Right kidney (tissue), 1 donor: ENCODE measurements at regions not wholly inside any gene's neighbourhood (a gene's known extent, or its start where the extent isn't known, plus 50 kb on each side); places are given as distances from the start of the nearest gene placed in this dataset.
"Not testable (repeated sequence)": the region's sequence is repeated elsewhere in the genome, so short reads cannot be mapped to it uniquely, and the experiment has no call there.

Source experiments
- DNase-seq: peaks from one replicate; pipeline ENCODE4 v3.0.0-alpha.2; 2016

DNA sequence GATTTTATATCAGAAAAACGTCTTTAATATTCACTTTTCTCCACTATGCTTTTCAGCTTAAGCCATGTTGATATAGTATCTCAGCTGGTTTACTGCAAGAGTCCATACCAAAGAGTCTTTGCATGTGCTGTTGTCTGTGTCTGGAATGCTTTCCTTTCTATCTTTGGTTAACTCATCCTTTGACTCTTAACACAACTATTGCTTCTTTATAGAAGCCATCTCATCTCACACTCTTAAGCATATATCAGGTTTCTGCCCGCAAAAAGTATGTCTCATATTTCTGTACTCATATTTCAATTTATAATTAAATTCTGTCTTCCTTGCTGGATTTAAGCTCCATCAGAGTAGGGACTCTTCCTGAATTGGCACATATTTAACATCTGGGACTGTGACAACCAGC is 220.9 kb upstream of the KCNK2 start:
- no peak for DNase-seq

DNA sequence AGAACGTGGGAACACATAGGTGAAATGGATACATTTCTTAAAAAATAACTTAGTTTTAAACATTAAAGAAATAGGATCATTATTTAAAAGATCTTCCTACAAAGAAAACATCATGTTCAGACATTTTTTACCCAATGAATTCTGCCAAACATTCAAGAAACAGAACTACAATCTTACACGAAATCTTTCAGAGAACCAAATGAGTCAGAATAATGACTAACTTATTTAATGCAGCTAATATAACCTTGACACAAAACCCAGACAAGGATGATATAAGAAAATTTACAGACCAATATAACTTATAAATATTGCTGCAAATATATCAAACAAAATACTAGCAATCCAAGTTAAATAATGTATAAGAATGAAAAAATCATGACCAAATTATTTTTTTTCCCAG is 220.1 kb upstream of the KCNK2 start:
- no peak for DNase-seq

DNA sequence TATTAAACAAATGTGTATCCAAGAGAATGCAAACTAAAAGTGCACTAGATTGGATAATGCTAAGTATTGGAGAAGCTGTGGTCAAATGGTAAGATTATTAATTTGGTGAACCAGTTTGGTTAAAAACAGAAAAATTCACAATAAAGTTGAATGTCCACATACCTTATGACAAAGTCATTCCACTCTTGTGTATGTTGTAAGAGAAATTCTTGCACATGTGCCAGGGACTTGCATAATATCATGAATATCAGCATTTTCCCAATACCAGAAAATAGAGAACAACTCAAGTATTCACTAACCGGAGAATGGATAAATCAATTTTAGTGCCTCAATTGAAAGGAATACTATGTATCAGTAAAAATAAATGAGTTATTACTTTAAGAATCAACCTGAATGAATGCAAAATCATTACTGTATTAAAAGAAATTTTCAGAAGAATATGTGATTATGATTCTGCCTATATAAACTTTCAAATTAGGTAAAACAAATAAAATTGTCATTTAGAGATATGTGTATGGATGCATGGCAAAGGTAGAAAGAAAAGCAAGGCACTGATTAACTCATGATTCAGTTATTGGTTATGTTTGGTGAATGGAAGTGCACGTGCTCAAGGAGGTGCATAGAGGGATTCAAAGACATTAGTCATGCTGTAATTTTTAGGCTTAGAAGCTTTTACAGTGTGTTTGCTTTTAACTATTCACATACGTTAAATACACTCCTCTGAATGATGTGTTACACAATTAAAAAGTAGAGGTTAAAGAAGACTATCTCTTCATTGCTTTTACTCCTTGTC is 217.4 kb upstream of the KCNK2 start:
- DNase-seq: no peak

DNA sequence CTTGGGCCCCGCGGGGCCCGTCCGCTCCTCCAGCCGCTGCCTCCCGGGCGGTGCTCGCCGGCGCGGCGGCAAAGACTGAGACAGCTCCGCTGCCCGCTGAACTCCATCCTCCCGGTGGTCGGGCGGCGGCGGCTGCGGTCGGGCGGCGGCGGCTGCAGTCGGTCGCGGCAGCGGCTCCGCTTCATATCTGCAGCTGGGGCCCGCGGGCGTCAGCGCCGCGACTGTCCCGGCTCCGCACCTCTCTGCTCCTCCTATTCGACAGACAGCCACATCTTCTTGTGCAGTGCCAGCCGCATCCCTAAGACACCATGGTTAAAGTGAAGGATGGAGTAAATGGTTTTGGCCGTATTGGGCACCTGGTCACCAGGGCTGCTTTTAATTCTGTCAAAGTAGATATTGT is 212.1 kb upstream of the KCNK2 start:
- not testable (repeated sequence) for DNase-seq

DNA sequence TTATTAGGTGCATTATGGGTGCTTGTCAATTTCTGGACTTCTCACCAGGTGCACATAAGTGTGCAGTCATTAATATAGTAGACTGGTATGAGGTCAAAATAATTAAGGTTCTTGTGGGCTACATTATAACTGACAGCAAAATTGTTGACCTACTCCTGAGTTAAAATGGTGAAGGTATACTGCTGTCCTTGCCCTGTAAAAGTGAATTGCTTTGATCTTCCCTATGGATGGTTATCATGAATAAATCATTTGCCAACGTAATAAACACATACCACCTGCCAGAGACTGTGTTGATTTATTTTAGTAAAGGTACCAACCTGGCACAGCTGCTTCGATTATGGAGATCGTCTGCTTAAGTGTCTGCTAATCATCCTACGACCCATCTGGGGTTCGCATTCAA is 201.6 kb upstream of the KCNK2 start:
- no peak for DNase-seq

DNA sequence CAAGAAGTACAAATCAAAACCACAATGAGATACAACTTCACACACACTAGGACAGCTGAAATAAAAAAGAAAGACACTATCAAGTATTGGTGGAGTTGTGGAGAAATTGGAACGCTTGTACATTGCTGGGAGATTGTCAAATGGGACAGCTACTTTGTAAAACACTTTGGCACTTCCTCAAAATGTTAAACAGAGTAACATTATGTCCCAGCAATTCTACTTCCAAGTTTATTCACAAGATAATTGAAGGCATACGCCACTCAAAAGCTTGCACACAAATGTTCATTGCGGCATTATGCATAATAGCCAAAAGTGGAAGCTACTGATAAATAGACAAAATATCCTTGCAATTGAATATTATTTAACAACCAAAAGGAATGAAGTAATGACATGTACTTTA is 199.9 kb upstream of the KCNK2 start:
- no peak for DNase-seq

DNA sequence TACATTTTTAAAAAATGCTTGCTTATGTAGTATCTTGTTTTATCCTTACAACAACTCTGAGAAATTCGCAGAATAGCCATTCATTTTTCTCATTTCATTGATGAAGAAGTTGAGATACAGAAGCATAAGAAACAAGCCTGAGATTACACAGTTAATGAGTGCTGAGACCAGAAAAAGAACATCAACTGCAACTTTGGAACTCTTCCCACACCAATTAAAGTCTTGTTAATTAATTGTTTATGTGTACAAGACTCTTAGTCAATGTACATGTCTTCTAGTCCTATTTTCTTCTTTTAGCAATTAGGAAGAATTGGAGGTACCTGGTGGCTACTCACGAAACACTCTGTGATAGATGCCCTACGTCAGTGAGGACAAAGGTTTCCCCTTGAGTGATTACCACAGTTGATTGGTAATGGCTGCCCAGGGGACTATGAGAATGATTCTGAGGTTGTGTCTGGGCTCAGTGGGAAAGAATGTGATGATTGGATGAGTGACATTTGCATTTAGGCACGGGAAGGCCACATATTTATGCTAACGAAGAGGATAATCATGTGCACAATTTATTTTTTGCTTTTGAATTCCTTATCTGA is 187.4 kb upstream of the KCNK2 start:
- no peak for DNase-seq

DNA sequence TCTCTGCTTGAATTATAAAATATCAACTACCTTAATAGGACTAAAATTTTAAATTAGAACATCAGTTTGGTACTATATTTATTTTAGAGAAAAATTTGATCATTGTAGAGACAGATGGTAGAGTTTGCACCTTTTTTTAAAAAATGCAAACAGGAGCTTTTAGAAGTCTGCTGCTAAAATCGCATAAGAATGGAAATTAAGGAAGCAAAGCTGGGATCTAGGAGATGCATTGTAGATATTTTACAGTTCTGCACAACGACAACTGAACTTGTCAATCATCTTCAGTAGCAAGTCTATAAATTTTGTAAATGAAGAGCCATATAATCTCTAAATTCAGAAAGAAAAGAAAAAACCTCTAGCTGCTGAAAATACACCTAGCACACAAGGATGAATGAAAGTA is 185.6 kb upstream of the KCNK2 start:
- no peak for DNase-seq

DNA sequence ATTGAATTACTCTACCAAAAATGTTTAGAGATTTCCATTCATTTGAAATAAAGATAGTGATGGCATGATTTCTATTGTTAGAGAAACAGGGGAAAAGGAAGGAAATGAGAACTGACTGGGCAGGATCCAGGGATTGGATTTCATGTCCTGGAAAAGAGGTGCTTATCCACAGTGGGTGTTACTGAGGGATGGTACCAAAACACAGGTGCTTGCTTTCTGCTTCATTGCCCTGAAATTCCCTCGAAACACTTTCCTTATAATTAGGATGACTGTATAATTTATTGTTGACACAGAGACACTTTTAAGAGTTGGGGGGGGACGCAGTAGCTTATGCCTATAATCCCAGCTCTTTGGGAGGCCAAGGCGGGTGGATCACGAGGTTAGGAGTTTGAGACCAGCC is 185.0 kb upstream of the KCNK2 start:
- DNase-seq: no peak

DNA sequence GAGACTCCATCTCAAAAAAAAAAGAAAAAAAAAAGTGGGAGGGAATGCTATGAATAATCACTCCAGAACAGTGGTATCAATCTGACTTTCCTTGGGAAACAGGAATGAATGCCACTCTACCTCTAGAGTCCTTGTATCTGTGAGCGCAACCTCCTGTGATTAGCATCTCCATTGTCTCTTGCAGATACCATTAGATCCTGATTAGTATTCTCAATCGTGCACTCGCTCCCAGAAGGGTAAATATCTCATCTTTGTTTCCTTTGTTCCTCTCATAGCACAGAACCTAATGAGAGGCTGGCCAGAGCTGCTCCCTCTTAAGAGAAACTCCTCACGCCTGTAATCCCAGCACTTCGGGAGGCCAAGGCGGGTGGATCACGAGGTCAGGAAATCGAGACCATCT is 184.4 kb upstream of the KCNK2 start:
- no peak for DNase-seq

DNA sequence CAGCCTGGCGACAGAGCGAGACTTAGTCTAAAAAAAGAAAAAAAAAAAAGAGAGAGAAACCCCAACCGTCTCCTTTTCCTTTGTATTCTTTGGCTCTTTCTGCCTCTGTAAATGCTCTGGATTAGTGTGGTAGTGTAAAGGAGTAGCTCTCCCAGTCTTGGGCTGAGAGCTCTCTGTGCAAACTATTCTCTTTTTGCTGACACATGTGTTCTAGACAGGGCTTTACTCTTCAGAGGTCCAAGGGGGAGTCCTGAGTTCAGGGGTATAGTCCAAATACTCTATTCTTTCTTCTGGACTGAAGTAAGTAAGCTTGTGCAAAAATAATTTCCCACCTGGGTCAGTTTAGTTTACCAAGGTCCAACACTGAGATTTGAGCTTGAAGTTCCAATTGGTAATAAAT is 183.8 kb upstream of the KCNK2 start:
- DNase-seq: no peak

DNA sequence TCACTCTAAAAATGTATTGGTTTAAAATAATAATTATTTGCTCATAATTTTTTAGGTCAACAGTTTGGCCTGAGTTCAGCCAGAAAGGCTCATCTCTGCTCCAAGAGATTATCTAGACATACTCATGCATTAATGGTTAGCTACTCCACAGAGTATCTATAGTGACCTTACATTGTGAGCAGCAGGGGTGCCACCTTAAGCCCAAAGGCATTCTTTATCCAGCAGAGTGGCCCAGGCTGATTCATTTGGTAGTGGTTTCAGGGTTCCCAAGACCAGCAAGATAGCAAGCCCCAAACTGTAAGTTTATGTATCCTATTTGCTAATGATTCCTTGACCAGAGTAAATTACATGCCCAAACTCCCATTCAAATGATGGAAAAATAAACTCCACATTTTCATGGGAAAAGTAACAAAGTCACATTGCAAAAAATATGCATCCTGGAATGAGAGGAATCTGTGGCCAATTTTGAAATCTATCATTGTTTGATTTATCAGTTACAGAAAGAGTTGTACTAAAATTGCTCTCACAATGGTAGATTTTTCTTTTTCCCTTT is 182.6 kb upstream of the KCNK2 start:
- DNase-seq: no peak

DNA sequence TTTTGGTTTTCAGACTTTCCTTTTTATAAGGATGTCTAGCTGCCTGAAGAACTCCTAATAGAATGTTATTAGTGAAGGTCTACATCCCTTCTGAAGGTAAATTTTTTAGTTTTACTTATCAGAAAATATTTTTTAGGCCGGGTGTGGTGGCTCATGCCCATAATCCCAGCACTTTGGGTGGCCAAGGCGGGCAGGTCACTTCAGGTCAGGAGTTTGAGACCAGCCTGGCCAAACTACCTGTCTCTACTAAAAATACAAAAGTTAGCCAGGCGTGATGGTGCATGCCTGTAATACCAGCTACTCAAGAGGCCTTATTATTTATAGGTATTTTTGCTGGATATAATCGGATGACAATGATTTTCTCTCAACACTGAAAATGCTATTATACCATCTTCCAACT is 181.9 kb upstream of the KCNK2 start:
- DNase-seq: no peak

DNA sequence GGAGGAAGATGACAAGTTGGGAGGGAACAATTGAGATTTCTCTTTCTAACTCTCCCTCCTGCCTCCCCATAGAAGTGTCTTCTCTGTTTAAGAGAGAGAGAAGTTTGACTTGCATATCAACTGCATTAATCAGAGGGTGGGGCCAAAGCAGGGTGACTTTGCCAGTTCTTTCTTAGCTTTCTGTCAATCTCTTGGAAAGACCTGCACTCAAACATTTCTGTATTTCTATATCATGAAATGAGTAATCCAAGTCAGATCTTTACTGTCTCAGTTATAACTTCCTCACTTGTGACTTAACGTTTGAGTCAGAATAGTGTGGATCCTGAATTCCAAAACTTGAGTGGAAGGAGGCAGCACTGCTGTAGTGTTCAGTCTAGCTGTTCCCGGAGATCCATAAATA is 180.8 kb upstream of the KCNK2 start:
- DNase-seq: no peak

DNA sequence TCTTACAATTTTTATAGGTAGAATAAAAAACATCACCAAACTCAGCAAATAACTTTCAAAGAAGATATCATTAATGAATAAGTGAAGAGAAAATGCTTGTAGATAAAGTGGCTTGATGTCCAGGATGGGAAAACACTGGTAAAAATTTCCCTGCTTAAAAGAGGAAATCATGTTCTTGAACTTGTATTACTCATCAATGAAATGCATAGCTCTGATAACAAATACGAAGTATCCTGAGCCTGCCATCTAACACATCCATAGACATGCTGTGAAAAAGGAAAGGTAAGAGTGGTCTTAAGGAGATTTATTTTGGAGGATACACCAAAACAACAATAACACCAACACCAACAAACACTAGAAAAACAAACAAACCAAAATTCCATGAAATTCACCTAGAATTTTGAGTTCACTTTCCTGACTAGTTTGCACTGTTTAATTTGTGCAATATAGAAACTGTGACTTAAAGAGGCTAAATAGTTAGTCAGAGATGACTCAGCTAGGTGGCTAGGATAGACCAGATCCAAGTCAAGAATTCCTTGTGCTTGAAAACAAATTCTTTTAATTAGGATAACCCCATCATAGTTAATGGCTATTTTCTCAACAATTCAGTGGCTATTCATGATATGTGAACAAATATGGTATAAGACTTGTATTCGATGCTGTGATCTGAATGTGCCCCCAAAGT is 179.8 kb upstream of the KCNK2 start:
- no peak for DNase-seq

DNA sequence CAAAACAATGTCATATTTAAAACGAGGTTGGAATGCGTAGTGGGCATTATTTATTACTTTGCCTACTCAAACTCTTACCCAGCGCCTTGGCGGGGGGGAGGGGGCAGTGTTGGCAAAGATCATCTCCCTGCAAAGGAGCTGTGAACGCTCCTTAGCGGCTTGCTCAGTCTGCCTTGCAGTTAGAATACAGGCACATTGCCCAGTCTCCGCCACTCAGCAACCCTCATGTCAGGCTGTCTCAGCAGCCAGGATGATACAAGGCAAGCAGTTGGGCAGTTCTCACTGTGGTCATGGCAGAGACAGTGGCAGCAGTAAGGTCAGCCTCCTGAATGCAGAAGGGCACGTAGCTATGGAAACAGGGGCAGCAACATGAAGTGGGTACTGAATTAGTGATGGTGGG is 170.4 kb upstream of the KCNK2 start:
- DNase-seq: no peak

DNA sequence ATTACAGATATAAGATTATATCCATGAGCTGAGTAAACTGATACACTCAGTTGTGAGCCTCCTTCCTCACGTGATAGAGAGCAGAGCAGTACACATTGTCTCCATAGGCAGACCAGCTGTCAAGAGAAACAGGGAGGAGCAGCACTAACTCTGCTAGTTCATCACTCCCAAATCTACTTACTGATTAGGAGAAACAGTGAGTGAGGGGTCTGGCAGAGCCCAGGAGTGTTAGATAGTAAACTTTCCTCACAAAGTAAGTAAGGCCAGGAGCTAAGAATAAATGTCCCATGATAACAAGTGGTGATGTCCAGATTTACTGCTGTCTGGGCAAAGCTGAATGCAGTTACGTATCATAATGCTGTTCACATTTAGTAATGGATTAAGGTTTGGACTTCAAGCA is 168.6 kb upstream of the KCNK2 start:
- no peak for DNase-seq

DNA sequence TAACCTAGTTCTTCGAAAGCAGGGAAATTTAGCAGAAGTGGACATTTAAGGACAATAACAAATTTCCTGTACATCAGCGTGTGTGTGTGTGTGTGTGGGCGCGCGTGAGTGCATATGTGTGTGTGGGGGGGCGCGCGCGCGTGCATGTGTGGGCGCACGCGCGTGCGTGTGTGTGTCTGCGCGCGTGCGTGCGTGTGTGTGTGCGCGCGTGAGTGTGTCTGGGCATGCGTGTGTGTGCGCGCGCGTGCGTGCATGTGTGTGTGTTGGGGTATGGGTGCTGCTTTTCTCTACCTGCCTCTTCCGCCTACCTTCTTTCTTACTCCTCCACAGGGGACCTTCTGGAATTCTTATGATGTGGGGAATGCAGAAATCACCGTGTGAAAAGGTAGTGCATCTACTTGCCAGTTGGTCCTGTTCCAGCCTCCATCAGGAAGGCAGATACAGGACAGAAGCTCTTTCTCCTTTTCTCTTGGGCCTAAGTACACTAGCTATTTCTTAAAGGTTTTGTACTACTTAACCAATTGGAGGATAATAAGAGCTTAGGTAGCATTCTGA is 165.4 kb upstream of the KCNK2 start:
- DNase-seq: no peak

DNA sequence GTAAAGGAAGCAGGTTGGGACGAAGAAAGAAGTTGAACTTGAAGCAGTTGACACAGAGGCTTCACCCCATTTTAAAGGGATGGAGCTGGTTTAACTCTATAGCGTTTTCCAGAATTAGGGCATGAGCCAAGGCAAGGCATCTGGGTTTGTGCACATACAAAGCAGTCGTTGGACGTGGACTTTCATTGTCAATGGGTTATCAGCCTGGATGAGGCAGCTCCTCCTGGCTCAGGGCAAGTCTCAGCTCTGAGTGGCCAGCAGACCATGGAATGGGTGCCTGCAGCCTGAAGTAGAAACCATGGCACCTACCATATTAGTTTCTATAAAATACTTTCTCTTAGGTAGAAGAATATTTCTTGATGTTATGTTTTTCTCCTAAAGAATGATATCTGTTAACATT is 163.8 kb upstream of the KCNK2 start:
- no peak for DNase-seq

DNA sequence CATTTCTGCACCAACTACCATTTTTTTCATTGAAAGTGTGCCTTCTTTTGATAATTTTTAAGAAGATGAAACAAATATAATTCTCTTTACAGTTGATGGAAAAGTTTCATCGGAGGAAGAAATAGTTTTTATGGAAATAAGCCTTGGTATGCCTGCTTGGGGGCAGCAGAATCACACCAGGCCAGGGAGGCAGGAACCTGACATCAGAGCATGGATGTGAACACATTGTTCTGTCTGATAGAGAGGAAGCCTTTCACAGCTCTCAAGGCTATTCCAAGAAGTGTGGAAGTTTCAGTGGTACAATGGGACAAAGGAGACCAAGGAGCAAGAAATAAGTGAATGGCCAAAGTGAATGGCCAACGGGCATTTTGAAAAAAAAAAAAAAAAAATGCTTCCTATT is 162.2 kb upstream of the KCNK2 start:
- no peak for DNase-seq

DNA sequence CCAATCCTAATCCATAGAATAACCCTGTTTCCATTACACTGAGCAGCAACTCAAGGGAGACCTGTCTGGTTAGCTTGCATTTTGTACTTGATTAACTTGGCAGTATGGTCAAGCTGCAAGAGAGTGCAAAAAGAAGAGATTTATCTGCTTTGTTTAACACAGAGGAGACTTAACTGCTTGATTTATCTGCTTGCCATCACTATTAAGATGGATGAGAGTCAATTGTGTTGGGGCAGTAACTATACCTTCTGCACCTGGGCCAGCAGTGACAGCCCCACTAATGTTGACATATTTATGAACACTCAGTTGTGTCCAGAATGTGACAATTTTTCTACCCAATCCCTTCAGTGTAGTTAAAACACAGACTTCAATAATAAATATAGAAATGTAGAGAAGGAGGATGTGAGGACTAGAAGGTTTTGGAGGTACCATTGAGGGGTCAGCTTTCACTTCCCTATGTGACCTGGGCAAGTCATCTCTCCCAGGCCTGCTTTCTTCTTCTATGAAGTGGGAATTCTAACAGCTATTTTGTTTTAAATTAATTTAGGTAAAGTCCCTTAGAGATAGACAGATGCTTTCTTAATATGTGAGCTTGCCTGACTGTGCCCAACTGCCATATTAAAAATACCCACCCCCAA is 159.1 kb upstream of the KCNK2 start:
- no peak for DNase-seq

DNA sequence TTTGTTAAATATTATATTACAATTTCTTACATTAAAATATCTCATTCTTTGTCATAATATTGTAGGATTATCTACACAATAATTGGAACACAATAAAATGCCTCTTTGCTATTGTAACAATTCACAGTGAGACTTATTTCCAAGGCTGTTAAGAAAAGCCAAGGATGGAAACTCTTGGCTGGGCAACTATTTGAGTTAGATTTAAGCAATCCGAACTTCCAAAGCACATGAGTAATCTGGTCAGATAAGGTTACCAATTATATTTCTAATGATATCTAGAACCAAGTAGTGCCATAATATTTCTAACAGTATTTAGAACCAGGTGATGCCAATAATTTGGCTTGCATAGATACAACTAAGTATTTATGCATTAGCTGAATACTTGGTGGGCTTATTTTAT is 154.7 kb upstream of the KCNK2 start:
- no peak for DNase-seq

DNA sequence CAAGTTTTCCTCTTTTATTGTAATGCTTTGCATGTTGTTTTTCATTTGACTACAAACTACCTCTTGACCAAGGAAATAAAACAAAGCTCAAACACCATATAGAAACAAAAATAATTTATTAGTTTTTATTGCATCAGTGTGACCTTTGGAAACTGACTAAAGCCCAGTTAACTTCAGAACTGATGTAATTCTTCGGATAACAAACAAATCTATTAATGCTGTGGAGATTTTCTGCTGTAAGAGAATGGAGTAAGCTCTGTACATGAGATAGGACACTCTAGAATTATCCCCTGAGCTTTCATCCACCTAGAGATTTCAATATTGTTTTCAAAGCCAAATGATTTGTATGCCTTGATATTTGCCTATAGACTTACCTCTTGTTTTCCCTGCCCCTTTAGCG is 154.0 kb upstream of the KCNK2 start:
- no peak for DNase-seq
